H1 (cell line): ENCODE measurements at regions not wholly inside any gene's neighbourhood (a gene's known extent, or its start where the extent isn't known, plus 50 kb on each side); places are given as distances from the start of the nearest gene placed in this dataset.

Experiments
- CTCF ChIA-PET: fragments of 300-600 bp; sonication (Branson Sonifier 250); formaldehyde crosslinking; loops from one replicate; lab custom pipeline; 2021; ENCODE audit not compliant: partially characterized antibody; lab: Charles Lee
- POLR2A ChIA-PET: fragments of 300-600 bp; sonication (Branson Sonifier 250); formaldehyde crosslinking; loops from one replicate; lab custom pipeline; 2021; ENCODE audit warnings: inconsistent platforms; ENCODE audit not compliant: partially characterized antibody; lab: Charles Lee
- DNase-seq, 2 experiments: peaks; one replicate each; pipeline versions ENCODE4 v3.0.0 to v3.0.0-alpha.2; 2010 to 2022; ENCODE audit warnings: low spot score in 2 of 2, low read depth in 1 of 2, mixed read lengths in 1 of 2
- FAIRE-seq: peaks from 2 replicates; lab custom pipeline; 2011; peaks lifted over from hg19 to GRCh38; lab: Jason Lieb, UNC
- H2AFZ ChIP-seq: 2 replicates; pipeline ENCODE4 v1.8.1; 2012; ENCODE audit warnings: low read length, inconsistent platforms
- H2AK5ac ChIP-seq: 2 replicates; pipeline ENCODE4 v1.6.1; 2013; ENCODE audit warnings: low read depth, low read length
- H2BK120ac ChIP-seq: replicated peaks from 2 replicates; pipeline ENCODE3; 2013; ENCODE audit warnings: low read depth, low read length, inconsistent platforms
- H2BK12ac ChIP-seq: 2 replicates; pipeline ENCODE4 v1.6.1; 2013; ENCODE audit warnings: low read depth, low read length
- H2BK15ac ChIP-seq: 2 replicates; pipeline ENCODE4 v1.6.1; 2013; ENCODE audit warnings: low read length
- H2BK20ac ChIP-seq: 2 replicates; pipeline ENCODE4 v1.6.1; 2013; ENCODE audit warnings: low read length
- H2BK5ac ChIP-seq: 2 replicates; pipeline ENCODE4 v1.6.1; 2013; ENCODE audit warnings: low read depth, low read length
- H3K14ac ChIP-seq: 2 replicates; pipeline ENCODE4 v1.6.1; 2013; ENCODE audit warnings: inconsistent platforms; ENCODE audit not compliant: insufficient read length
- H3K18ac ChIP-seq: 2 replicates; pipeline ENCODE4 v1.6.1; 2013; ENCODE audit warnings: low read length; ENCODE audit errors: extremely low read depth
- H3K23ac ChIP-seq: 2 replicates; pipeline ENCODE4 v1.6.1; 2013; ENCODE audit warnings: inconsistent platforms; ENCODE audit not compliant: insufficient read length
- H3K23me2 ChIP-seq: 2 replicates; pipeline ENCODE4 v1.6.1; 2013; ENCODE audit warnings: low read depth, low read length
- H3K27ac ChIP-seq: 2 replicates; pipeline ENCODE4 v1.6.1; 2011; ENCODE audit warnings: low read depth, low read length, inconsistent platforms
- H3K27me3 ChIP-seq, 4 experiments: replicated peaks in 1 of 4; 1 replicate in 1 of 4; 2 replicates in 3 of 4; pipeline versions ENCODE4 v1.6.1 to v1.8.1; 2011 to 2013; ENCODE audit warnings: low read length in 3 of 4, mild to moderate bottlenecking in 3 of 4, inconsistent platforms in 2 of 4, mixed read lengths in 2 of 4, moderate library complexity in 1 of 4; ENCODE audit not compliant: control insufficient read depth in 3 of 4, insufficient read depth in 3 of 4; ENCODE audit errors: extremely low read depth in 1 of 4
- H3K36me3 ChIP-seq, 4 experiments: 2 replicates each; pipeline versions ENCODE4 v1.6.1 to v1.8.1; 2011 to 2013; ENCODE audit warnings: mild to moderate bottlenecking in 4 of 4, low read length in 3 of 4, moderate library complexity in 2 of 4, control low read depth in 1 of 4, inconsistent platforms in 1 of 4; ENCODE audit not compliant: insufficient read depth in 4 of 4, control insufficient read depth in 2 of 4
- H3K4ac ChIP-seq: replicated peaks from 2 replicates; pipeline ENCODE3; 2013; ENCODE audit warnings: low read length, low read depth, mixed read lengths, inconsistent platforms; ENCODE audit not compliant: insufficient read length
- H3K4me1 ChIP-seq, 4 experiments: replicated peaks in 1 of 4; 1 replicate in 1 of 4; 2 replicates in 3 of 4; pipeline versions ENCODE4 v1.6.1 to v1.8.1; 2011 to 2013; ENCODE audit warnings: low read length in 3 of 4, inconsistent platforms in 2 of 4, mixed read lengths in 1 of 4; ENCODE audit not compliant: insufficient read depth in 4 of 4, control insufficient read depth in 3 of 4
- H3K4me2 ChIP-seq, 2 experiments: 2 replicates each; pipeline versions ENCODE4 v1.6.1 to v1.8.1; 2011 to 2013; ENCODE audit warnings: low read depth in 2 of 2, low read length in 2 of 2, control low read depth in 1 of 2, inconsistent platforms in 1 of 2, mild to moderate bottlenecking in 1 of 2; ENCODE audit not compliant: insufficient read depth in 1 of 2
- H3K4me3 ChIP-seq, 4 experiments: fragments of 200-600, 300-600 bp in 1 of 4; sonication (generic), shearing (Covaris generic), sonication (Bioruptor Twin) in 1 of 4; 2 replicates each; pipeline versions ENCODE4 v1.5.1 to v1.8.1; 2011 to 2016; ENCODE audit warnings: low read length in 4 of 4, low read depth in 3 of 4, control low read depth in 2 of 4, inconsistent platforms in 2 of 4, mild to moderate bottlenecking in 2 of 4, mixed read lengths in 1 of 4, moderate library complexity in 1 of 4; ENCODE audit not compliant: insufficient read depth in 2 of 4; ENCODE audit errors: extremely low read depth in 1 of 4
- H3K56ac ChIP-seq: replicated peaks from 2 replicates; pipeline ENCODE3; 2013; ENCODE audit warnings: low read depth, mild to moderate bottlenecking, mixed read lengths, low read length, inconsistent platforms; ENCODE audit not compliant: insufficient read length
- H3K79me1 ChIP-seq: 2 replicates; pipeline ENCODE4 v1.6.1; 2013; ENCODE audit warnings: low read depth, low read length, control low read depth
- H3K79me2 ChIP-seq, 2 experiments: 2 replicates each; pipeline versions ENCODE4 v1.6.1 to v1.8.1; 2012 to 2013; ENCODE audit warnings: low read length in 2 of 2, mild to moderate bottlenecking in 2 of 2, inconsistent platforms in 1 of 2; ENCODE audit not compliant: insufficient read depth in 2 of 2, control insufficient read depth in 1 of 2
- H3K9ac ChIP-seq, 4 experiments: replicated peaks in 1 of 4; 1 replicate in 1 of 4; 2 replicates in 3 of 4; pipeline versions ENCODE4 v1.6.1 to v1.8.1; 2011 to 2013; ENCODE audit warnings: low read depth in 3 of 4, low read length in 3 of 4, control low read depth in 2 of 4, mild to moderate bottlenecking in 2 of 4, moderate library complexity in 2 of 4, inconsistent platforms in 1 of 4; ENCODE audit errors: extremely low read depth in 1 of 4
- H3K9me3 ChIP-seq, 2 experiments: 2 replicates each; pipeline versions ENCODE4 v1.6.1 to v1.8.1; 2012 to 2013; ENCODE audit warnings: mild to moderate bottlenecking in 2 of 2, moderate library complexity in 2 of 2, control low read depth in 1 of 2, inconsistent platforms in 1 of 2, low read depth in 1 of 2, low read length in 1 of 2, mixed read lengths in 1 of 2; ENCODE audit not compliant: insufficient read depth in 2 of 2
- H4K20me1 ChIP-seq, 2 experiments: replicated peaks in 1 of 2; 2 replicates each; pipeline versions ENCODE3 to v1.8.1; 2011 to 2013; ENCODE audit warnings: inconsistent platforms in 2 of 2, low read length in 2 of 2, mild to moderate bottlenecking in 1 of 2; ENCODE audit not compliant: insufficient read depth in 2 of 2, control insufficient read depth in 1 of 2
- H4K5ac ChIP-seq: 2 replicates; pipeline ENCODE4 v1.6.1; 2013; ENCODE audit warnings: low read length, low read depth, mixed read lengths, inconsistent platforms; ENCODE audit not compliant: insufficient read length
- H4K8ac ChIP-seq: 2 replicates; pipeline ENCODE4 v1.8.0; 2013; ENCODE audit warnings: mild to moderate bottlenecking, moderate library complexity, low read length, inconsistent platforms; ENCODE audit not compliant: insufficient read depth; ENCODE audit errors: extremely low read depth
- H4K91ac ChIP-seq: replicated peaks from 2 replicates; pipeline ENCODE3; 2013; ENCODE audit warnings: low read length, mixed read lengths, inconsistent platforms; ENCODE audit not compliant: insufficient read length
- ASH2L ChIP-seq: fragments of 200-600, 300-600 bp; sonication (generic); IDR thresholded peaks from one replicate; pipeline ENCODE4 v1.7.1; 2017; ENCODE audit warnings: low read length
- EGR1 ChIP-seq: IDR thresholded peaks from 2 replicates; pipeline ENCODE4 v1.6.1; 2011; ENCODE audit warnings: low read depth, low read length, borderline replicate concordance
- EP300 ChIP-seq, 2 experiments: IDR thresholded peaks; 1 replicate in 1 of 2; 2 replicates in 1 of 2; pipeline ENCODE4 v1.6.1; 2011 to 2012; ENCODE audit warnings: low read depth in 2 of 2, low read length in 2 of 2, mild to moderate bottlenecking in 2 of 2, borderline replicate concordance in 1 of 2, inconsistent platforms in 1 of 2, moderate library complexity in 1 of 2
- GTF2F1 ChIP-seq: IDR thresholded peaks from 2 replicates; pipeline ENCODE4 v1.6.1; 2012; ENCODE audit warnings: low read depth, low read length, improper control_type of control experiment, borderline replicate concordance
- POLR2A ChIP-seq, 2 experiments: IDR thresholded peaks; 1 replicate in 1 of 2; 2 replicates in 1 of 2; pipeline ENCODE4 v1.6.1; 2011; ENCODE audit warnings: low read depth in 2 of 2, low read length in 2 of 2, mild to moderate bottlenecking in 2 of 2; ENCODE audit errors: control extremely low read depth in 1 of 2
- SP1 ChIP-seq: IDR thresholded peaks from 2 replicates; pipeline ENCODE4 v1.6.1; 2011; ENCODE audit warnings: low read depth, low read length
- TBP ChIP-seq: IDR thresholded peaks from 2 replicates; pipeline ENCODE4 v1.6.1; 2011; ENCODE audit warnings: low read depth, low read length, improper control_type of control experiment
- WGBS, 2 experiments: shearing (Covaris generic) in 1 of 2; methylation state at CpG; one replicate each; pipeline versions ENCODE4 v1.1.6 to v1.1.7; 2013 to 2015; ENCODE audit warnings: low lambda C conversion rate in 2 of 2, mixed read lengths in 2 of 2, inconsistent platforms in 1 of 2, low coverage in 1 of 2, missing lambda C conversion rate in 1 of 2; ENCODE audit not compliant: insufficient replicate concordance in 2 of 2, insufficient coverage in 1 of 2, insufficient read length in 1 of 2; ENCODE audit errors: extremely low coverage in 1 of 2, missing lambda C conversion rate in 1 of 2; 5-methylcytosine and 5-hydroxymethylcytosine counted together

GRCh38 chr18:78242806-78243205 lies 736.8 kb upstream of the SALL3 start:
- H2AK5ac ChIP-seq, result no peak overlapping the region
- H4K5ac ChIP-seq, result no peak overlapping the region
- H3K23me2 ChIP-seq, result peaks cover 6% of the 10 kb centered on the region; the same call in 1 of the 2 replicates
- no peaks in the 10 kb centered on the region; a peak in 1 of 4 replicates for H3K9me3 ChIP-seq
- no peak overlapping the region for H3K18ac ChIP-seq
- H4K20me1 ChIP-seq, result peaks cover 0 to 5% of the 10 kb centered on the region in 2 experiments
- H3K4ac ChIP-seq, result no peak overlapping the region
- 81% methylated on average over 12 of the region's 12 CpGs; no CpG with 5 or more reads in 1 of the 2 experiments for WGBS, 2 experiments
- no peak overlapping the region for H2BK15ac ChIP-seq
- ChIA-PET POLR2A (no interaction called here), CTCF (interaction anchor here (1.0 kb wide), 1 partner anchor 221 kb away, joined by 3 read pairs; no protein-coding TSS in a partner anchor)
- H3K79me1 ChIP-seq, result no peaks in the 10 kb centered on the region
- no peaks in the 10 kb centered on the region for H3K79me2 ChIP-seq
- H2BK12ac ChIP-seq, result no peak overlapping the region
- H4K8ac ChIP-seq, result no peak overlapping the region
- H2BK20ac ChIP-seq, result no peak overlapping the region
- H3K23ac ChIP-seq, result no peak overlapping the region
- TF ChIP-seq TBP (no peak), SP1 (no peak), GTF2F1 (no peak), POLR2A (IDR thresholded peaks at IDR 0.05; ENCODE audit: control extremely low read depth in 1 of 2, low read depth in 2 of 2, low read length in 2 of 2) (no peak), EGR1 (no peak), ASH2L (no peak), EP300 (IDR thresholded peaks at IDR 0.05; ENCODE audit: borderline replicate concordance in 1 of 2, low read depth in 2 of 2, low read length in 2 of 2) (no peak)
- H3K36me3 ChIP-seq, result no peaks in the 10 kb centered on the region
- no peak overlapping the region for H4K91ac ChIP-seq
- no peak overlapping the region for H3K9ac ChIP-seq
- no peak overlapping the region for H3K56ac ChIP-seq
- H3K14ac ChIP-seq, result no peak overlapping the region
- FAIRE-seq (no peak), DNase-seq (no peak)
- H3K4me1 ChIP-seq, result peaks cover 0 to 9% (median 0%) of the 10 kb centered on the region in 4 experiments; a peak in 1 of 7 replicates
- H2BK5ac ChIP-seq, result no peak overlapping the region
- no peaks in the 10 kb centered on the region for H3K27me3 ChIP-seq
- H3K27ac ChIP-seq, result no peak overlapping the region
- no peak overlapping the region for H3K4me3 ChIP-seq
- no peak overlapping the region for H2BK120ac ChIP-seq
- H3K4me2 ChIP-seq, result no peak overlapping the region
- H2AFZ ChIP-seq, result no peak overlapping the region
